Kidney glomerular epithelial cell (primary cell): ENCODE measurements at regions not wholly inside any gene's neighbourhood (a gene's known extent, or its start where the extent isn't known, plus 50 kb on each side); places are given as distances from the start of the nearest gene placed in this dataset.
"Not testable (repeated sequence)": the region's sequence is repeated elsewhere in the genome, so short reads cannot be mapped to it uniquely, and the experiment has no call there.

ENCODE experiments used
- DNase-seq: peaks from one replicate; lab custom pipeline; 2025; lab: John Stamatoyannopoulos, UW

DNA sequence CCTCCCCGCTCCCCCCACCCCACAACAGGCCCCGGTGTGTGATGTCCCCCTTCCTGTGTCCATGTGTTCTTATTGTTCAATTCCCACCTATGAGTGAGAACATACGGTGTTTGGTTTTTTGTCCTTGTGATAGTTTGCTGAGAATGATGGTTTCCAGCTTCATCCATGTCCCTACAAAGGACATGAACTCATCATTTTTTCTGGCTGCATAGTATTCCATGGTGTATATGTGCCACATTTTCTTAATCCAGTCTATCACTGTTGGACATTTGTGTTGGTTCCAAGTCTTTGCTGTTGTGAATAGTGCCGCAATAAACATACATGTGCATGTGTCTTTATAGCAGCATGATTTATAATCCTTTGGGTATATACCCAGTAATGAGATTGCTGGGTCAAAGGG is 104.3 kb downstream of the MTPN start:
- DNase-seq: not testable (repeated sequence)

DNA sequence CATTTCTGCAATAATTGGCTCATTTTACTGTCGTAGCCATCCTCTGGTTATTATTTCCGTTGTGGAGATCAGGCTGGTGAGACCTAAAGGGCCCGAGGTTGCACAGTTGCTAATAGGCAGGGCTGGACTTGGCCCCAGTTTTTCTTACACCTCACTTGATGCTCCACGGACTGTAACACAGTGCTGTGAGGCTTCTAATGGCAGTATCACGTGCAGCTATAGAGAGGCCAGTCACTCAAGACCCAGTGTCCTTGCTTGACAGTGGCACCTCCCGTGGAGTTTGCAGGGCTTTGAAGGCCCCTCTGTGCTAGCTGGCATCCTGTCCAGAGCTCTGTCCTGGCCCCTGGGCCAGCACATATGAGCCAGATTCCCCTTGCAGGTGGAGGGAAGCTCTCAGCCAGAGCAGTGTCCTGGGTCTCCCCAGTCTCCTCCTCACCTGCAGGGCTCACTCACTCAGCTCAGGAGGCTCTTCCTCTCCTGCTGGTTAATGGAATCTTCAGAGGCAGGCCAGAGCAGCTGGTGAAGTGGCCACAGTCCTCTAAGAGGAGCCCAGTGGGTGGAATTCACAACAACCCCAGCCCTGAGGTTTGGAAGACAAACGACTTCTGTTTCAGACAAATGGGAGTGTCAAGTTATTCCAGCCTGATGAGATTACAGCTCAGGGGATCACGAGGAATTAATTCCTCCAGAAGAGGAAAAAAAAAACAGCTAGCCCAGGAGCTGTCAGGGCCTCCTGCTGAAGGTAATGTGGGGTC is 114.2 kb upstream of the FAM180A start:
- DNase-seq: no peak

DNA sequence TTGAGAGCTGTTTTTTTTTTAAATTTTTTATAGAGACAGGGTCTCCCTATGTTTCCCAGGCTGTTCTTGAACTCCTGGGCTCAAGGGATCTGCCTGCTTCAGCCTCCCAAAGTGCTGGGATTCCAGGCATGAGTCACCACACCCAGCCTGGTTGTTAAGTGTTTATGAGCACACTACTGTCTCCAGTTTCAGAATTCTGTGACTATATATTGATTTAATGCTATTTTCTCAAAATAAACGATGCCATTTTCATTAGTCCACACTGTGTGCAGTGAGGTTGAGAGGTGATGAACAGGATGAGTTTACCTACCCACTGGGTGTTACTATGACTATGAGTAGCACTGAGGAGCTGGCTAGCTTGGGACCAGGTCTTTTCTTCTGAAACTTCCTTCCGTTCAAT is 110.9 kb upstream of the FAM180A start:
- DNase-seq: no peak

DNA sequence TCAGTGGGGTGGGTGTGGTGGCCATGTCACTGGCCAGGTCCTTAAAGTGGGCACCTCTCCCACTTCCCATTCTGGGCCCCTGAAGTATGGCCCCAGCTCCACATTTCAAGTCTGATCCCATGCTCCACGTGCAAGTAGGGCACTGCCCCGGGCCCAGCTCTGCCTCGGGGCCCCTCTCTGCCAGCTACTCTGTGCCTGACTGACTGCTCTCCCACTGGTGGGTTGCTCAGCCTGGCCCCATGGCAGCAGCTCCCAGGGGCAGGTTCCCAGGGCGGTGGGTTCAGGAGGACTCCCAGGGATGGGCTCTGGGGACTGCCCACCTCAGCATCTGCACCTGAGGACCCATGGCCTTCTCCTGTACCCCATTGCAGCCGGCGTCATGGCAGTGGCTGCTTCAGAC is 110.2 kb upstream of the FAM180A start:
- DNase-seq: no peak

DNA sequence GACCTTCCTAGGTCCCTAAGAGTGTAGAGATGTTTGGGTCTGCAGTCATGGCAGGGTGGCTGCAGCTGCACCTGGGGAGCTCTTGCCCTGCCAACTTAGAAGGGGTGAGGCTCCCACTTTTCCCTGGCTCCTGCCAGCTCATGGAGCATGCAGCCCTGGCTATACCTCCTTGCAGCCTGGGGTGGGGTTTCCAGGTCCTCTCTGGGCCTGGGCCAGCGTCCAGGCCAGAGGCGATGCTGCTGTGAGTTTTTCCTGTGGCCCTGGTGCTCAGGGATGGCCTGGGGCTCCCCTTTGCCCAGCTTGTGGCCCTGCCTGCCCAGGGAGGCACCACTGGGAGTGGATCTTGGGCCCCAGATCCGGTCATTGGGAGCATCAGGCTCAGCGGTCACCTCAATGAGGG is 109.8 kb upstream of the FAM180A start:
- DNase-seq: no peak

DNA sequence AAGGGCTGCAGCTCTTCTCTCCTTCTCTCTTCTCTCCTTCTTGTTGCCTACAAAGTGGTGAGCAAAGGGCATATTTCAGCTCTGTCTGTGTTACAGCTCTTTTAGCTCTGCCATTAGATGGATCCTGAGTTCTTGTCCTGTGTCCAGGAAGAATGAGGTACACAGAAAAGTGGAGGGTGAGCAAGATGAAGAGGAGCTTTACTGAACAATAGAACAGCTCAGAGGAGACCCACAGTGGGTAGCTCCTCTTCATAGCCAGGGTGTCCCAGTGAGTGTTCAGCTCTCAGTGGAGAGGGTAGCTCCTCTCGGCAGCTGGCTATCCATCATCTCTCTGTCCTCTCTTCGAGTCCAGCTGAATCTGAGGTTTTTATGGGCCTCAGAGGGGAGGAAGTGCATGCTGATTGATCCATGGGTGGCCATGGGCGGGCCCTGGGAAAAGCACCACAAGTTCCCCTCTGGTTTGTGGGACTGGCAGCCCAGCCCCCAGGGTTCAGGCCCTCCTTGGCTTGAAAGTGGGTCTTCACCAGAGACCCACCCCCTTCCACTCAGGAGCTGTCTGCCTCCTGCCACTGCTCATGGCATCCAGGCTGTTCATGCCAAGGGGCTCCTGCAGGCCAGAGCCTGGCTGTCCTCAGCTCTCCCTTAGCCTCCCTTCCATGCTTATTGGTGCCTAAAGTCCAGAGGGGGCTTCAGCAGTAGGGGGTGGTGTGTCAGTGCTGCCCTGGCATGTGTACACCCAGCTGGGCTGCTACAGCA is 109.1 kb upstream of the FAM180A start:
- DNase-seq: no peak

DNA sequence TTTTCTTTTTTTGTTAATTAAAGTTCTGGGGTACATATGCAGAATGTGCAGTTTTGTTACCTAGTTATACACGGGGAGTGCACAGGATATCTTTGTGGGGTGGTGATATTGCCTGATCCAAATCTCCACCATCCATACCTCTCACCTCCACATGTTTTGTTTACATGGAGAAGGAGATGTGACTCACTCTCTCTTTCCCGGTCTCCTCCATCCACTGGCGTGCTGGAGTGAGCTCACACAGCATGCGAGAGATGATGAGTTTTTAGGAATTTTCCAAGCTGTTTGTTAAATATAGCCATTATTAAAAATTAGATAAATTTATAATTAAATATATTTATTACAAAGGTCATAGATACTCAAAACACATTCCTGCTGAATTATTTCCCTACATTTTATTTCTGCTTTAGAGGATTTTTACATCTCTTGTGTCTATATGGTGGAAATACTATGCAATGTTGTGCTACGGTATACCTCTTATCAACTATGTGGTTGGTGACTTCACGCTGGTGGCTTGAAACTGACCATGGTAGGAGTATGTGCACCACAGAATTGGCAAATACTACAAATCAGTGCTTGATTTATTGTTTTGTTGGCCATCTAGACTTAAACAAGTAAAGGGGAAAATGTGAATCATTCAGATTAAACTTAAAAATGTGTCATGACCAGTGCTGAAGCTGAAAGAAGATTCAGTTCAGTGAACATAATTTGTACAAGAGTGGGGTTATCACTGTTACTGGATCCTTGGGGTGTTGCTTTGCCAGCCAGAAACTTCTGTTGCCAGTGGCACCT is 107.9 kb upstream of the FAM180A start:
- peak; percentile 40 for DNase-seq

DNA sequence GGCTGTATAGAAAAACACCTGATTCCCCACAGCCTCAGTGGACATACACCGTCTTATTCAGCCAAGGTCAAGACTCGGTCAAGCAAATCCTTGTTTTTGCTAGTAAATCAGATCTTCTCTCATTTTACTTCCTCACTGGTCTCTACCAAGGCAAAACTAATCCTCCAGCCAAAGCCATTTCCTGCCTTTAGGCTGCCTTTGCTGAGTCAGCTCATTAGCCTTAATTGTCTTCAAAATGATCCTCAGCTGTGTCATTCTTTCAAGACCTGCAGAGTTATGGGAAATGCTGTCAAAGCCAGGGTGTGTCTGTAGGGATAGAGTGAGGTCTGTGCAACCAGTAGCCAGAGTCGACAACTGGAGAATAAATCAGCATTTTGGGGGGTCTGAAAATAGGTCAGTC is 107.2 kb upstream of the FAM180A start:
- DNase-seq: peak; percentile 72

DNA sequence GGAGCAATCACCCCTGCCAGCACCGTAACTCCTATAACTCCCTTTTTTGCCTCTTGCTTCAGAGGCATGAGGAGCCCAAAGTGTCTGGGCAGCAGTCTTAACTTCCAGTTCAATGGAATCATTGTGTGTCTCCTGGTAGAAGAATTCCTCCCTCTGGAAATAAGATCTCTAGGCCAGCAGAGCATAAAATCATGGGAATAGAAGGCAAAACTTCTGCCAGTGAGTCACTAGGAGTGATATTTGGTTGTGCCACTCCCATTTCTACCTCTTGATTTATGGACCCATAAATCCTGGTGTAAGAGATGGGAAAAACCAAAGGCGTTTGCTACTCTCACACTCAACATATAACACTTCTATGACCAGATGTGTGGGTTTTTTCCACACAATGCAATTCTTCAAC is 104.9 kb upstream of the FAM180A start:
- DNase-seq: peak; percentile 94

DNA sequence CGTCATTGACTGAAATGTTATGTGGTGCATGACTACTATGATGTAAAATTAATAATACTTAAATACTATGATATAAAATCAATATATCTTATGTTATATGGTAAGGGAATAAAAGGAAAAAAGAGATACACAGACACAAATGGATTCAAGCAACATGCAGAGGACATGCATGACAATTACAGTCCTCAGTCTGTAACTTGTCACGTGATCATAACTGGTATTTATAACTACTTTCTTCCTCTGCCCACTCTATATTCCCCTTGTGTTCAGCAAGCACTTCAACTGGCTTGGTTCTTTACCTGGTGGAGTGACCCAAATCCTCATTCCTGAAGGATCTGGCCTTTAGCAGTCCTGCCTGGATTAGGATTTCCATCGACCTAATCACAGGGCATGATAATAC is 104.4 kb upstream of the FAM180A start:
- DNase-seq: no peak

DNA sequence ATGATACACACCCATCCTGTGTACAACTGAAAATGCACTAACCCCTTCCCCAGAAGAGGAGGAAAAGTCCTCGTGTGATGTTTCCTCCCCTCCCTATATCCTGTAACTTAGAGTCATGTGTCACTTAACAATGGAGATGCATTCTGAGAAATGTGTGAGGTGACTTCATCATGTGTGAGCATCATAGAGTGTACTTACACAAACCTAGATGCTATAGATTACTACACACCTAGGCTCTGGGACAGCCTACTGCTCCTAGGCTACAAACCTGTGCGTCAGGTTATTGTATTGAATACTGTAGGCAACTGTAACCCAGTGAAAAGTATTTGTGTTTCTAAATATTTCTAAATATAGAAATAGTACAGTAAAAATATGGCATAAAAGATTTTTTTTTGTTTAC is 98.6 kb upstream of the FAM180A start:
- DNase-seq: no peak

DNA sequence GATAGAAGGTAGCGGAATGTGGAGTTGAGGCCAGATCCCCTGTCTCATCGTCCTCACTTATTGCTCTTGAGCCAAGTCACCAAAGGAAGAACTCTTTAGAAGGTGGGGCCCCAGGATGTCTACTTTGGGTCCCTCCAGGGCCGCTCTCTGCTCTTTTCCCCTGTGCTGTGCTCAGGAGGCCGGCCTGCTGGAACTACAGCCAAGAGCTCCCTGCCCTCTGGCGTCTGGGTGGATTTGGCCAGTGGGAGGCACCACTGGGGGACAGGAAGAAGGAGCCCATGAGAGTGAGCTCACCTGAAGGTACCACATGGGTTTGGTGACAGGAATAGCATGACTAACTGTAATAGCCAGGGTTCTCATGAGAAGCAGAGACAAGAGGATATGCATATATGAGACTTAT is 97.7 kb upstream of the FAM180A start:
- no peak for DNase-seq

DNA sequence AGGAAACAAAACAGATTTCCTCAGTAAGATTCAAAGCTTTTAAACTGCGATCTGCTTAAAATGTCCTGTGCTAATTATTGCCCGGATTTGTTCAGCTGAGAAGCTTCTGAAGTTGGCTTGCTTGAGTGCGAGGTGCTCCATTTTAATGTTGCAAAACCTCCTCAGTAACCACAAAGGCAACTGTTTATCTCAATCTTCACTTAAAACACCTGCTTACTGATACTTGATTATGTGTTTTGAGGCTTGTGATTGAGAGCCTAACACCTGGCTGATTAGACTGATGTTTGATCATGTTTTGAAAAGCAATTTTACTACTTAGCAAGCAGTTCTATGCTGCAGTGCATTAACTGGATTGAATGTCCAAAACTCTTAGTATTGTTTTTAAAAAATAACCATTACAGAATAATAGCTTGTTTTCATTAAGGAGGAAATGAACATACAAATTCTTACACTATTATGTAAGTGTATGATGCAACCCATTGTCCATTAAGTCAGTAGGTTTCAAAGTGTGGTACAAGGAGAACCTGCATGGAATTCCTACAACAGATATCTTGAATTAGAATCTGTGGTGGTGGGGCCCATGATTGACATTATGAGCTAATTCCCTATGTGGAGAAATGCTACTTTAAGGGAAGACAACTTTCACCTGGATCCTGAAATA is 96.9 kb upstream of the FAM180A start:
- no peak for DNase-seq

DNA sequence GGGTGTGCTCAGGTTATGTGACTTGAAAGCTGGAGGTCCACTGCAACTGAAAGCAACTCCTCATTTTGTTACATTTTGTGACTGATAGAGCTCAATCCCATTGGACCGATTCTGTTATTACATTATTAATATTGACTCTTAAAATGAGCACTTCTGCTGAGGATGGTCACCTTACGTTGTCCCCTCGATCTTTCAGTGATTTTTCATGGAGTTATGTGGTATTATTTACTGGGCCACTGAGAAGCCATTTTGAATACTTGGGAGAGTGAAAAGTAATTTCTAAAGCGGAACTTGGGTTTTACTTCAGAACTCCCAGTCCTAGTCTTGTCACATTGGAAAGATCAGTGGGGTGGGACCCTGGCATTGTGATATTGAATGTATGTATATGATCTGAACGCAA is 96.3 kb upstream of the FAM180A start:
- no peak for DNase-seq

DNA sequence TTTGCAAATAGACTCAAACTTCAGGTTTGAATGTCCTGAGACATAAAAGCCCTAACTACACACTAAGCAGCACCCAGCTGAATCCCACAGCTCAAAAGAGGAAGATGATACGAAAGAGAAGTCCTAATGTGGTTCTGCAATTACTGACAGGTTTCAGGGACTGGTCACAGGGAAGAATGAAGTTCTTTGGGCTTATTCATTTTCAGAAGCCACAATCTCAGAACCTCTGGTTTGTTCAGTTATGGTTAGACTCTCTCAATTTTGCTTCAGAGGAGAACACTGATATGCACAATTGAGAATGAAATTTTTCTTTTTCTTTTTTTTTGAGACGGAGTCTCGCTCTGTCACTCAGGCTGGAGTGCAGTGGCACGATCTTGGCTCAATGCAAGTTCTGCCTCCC is 94.6 kb upstream of the FAM180A start:
- no peak for DNase-seq

DNA sequence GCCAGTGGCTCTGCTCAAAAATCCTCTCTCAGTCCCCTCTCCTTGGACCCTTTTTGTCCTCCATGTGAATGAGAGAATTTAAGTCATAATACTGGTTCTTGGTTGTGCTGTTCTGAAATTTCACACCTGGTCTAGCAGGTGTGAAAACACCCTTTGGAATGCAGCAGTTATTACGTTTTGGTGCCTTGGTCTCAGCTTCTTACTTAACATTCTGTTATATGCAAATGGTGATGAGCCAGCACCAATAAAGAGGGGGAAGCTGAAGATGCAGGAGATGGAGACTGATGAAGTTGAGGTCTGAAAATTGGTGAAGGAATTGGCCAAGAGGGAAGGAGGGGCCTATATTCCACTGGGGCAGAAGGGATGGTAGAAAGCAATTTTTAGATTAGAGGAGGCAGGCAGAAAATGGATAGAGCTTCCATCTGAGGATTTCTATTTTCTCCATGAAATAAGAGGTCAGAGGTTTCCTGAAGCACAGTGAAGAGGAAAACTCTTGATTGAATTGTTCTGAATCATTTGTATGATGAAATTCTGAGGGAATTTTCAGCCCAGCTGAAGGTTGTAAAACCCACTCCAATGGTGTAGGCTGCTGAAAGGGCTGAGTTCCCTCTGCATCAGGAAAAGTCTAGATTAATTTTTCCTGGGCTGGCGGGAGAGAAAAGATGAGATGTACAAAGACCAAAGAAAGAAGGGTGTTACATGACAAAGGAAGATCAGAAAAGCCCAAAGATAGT is 94.0 kb upstream of the FAM180A start:
- no peak for DNase-seq

DNA sequence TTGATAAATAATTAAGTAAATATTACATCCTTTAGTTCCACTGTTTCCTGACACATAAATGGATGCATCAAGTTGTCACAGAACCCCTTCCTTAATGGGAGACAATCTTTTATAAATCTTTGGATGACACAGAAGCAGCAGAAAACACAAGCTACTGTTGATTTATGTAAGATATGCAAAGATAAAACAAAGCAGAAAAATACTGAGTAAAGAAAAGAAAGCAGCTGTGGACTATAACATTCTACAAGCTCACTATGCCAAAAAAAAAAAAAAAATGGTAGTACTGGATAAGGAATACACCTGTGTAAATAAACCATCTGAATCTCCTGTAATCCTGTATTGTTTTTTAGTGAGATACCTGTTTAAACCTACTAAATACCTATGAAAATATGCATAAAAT is 92.0 kb upstream of the FAM180A start:
- no peak for DNase-seq

DNA sequence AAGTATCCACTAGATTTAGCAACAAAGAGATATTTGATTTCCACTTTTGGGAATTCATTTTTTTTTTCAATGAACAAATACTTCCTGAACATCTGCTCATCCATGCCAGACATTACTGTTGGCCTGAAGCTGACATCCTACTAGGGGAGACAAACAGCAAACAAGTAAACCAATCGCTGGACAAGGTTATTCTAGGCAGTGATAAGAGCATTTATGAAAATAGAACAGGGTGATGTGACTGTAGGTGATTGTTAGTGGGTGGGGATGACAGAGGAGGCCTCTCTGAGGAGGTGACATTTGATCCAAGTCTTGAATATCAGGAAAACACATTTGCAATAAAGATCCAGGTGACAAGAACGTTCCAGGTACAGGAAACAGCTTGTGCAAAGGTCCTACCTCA is 89.1 kb upstream of the FAM180A start:
- DNase-seq: no peak

DNA sequence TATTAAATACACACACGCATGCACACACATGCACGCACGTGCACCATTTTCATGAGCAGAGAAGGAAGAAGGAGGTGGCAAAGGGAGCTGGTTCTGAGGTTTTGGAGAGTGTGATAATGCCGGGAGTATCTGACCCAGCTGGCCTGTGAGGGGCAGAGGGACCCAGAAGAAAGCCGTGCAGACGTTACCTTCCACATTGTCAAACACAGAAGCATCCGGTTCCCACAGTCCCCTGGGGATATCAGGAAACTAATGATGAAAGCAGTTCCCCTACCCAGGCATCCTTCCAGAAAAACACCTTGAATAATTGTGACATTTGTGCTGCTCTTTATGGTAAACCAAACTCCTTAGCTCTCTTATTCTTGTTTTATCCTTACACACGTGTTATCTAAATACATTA is 85.7 kb upstream of the FAM180A start:
- no peak for DNase-seq

DNA sequence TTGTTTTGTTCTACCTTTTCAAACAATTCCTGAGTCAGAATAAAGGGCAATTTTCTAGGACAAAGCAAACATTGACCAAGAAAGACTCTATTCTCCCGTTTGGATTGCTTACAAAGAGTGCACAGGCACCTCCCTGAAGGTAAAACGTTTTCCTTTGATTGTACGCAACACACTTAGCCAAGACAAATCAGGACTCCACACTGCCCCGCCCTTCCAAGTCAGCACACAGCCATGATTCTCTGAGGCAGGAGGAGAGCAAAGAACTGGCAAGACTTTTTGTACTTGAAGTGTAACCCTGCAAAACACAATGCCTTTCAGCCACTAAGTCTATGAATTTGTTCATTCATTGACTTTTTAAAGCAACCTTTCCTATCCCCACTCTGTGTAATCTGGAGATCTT is 85.0 kb upstream of the FAM180A start:
- no peak for DNase-seq

DNA sequence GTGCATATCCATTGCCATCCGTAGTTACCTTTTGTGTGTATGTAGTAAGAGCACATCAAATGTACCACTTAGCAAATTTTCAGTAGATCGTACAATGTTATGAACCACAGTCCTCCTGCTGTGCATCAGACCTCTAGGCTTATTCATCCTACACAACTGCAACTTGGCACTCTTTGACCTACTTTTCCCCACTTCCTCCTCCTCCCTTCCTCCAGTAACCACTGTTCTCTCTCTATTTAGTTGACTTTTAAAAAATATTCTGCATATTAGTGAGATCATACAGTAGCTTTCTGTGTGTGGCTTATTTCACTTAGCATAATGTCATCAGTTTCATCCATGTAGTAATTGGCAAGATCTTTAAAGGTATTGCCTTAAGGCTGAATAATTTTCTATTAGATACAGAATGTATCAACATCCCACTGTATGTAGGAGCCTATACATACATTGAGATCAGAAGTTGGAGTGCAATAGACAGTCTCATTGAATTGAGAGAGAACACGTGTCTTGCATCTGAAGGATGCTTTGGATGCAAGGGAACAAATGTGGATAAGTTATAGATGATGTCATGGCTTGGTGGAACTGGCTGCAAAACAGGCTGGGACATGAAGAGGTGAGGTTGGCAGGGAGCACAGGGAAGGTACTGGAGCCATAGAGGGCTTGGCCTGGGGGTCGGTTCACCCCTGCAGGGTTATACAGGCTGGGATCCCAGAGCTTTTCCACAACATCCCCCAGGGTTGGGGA is 83.0 kb upstream of the FAM180A start:
- no peak for DNase-seq
